ENCODE measurements at regions not wholly inside any gene's neighbourhood (a gene's known extent, or its start where the extent isn't known, plus 50 kb on each side); places are given as distances from the start of the nearest gene placed in this dataset.

GRCh38 chr17:56098746-56099145, 54.5 kb upstream of the ANKFN1 start:
- no peak for TF ChIP-seq CTCF (IDR thresholded peaks at IDR 0.05; ENCODE audit: low read depth, low read length)
- DNase-seq (ENCODE audit: low read depth in 2 of 2), result no peak
- no peak overlapping the region for H3K4me3 ChIP-seq (replicated peaks in 1 of 2; ENCODE audit: low read depth in 2 of 2, low read length in 2 of 2)

- TF ChIP-seq CTCF (IDR thresholded peaks at IDR 0.05; ENCODE audit: low read depth, low read length), result no peak
- no peak for DNase-seq (ENCODE audit: low read depth in 2 of 2)
- H3K4me3 ChIP-seq (replicated peaks in 1 of 2; ENCODE audit: low read depth in 2 of 2, low read length in 2 of 2), result no peak overlapping the region
Measured at GRCh38 chr17:56099649-56100048, 53.6 kb upstream of the ANKFN1 start.

All from cardiac fibroblast (primary cell).